ENCODE measurements at regions not wholly inside any gene's neighbourhood (a gene's known extent, or its start where the extent isn't known, plus 50 kb on each side); places are given as distances from the start of the nearest gene placed in this dataset.
A peak's percentile ranks its signal among the peaks of the same experiment; 100 is the strongest.
"Not testable (repeated sequence)": the region's sequence is repeated elsewhere in the genome, so short reads cannot be mapped to it uniquely, and the experiment has no call there.

DNA sequence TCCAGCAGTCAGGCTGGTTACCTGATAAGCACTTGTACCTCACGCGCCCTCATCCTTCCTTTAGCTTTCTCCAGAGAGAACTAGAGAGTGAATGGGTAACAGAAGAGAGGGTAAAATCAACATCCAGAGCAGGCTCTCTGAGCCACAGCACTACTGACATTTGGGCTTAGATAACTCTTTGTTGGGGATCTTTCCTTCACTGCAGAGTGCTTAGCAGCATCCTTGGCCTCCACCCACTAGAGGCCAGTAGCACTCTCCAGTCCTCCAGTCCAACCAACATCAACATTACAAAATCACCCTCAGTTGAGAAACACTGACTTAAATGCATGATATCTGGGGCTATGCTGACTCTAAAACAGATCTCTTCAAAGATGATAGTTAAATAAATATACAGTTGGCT lies 220.7 kb downstream of the TACR3 start:
- DNase-seq, result peak; percentile 62

DNA sequence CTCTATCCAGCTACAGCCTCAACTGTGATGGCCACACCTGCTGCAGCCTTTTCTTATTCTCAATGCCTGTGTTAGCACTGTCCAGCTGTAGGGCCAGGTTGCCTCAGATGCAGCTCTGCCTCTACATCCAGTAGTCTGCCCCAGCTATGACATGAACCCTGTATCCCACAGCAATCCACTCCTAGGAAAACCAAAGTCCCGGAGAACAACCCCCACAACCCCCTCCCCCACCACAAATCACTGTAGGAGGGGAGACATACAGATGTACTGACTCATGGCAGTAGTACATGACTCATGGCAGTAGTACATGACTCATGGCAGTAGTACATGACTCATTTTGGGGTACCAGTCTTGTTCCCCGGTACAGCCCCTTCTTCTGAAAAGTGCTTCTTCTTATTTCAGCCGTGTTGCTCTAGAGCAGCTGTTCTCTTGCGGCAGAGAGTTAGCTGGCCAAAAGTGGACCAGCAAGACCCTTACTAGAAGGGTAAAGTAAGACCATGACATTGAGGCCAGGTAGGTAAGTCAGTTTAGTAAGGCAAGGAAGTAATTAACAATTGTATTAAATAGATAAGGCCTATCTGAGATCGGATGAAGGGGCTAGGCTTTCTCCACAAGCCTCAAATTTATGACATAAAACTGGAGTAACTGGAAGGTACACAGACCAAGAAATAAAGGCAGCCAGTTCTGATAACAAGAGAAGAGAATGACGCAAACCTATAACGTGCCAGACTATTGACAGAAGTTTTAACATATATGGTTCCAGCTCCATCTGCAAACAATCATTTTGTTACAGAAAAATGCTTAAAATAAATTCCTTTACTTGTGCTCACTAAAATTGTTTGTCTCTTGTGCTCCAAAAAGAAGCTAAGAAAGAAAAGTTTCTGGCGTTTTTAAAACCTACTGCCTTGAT lies 221.4 kb downstream of the TACR3 start:
- DNase-seq, result peak; percentile 88

DNA sequence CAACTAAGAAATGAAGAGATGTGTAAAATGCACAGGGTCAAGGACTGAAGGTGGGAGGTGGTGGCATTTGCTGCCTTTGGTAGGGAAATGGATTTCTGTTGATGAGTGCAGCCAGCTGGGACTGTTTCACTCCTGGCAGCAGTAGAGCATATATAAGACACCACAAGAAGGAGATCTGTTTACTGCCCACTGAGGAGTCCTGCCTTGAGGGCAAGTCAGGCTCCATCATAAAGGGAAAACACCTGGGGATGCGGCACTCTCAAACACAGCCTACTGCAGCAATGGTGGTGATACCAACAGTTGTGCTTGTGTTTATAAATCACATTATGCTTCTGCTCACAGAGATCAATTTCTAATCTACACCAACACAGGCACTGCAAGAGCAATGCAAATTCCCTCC lies 222.1 kb downstream of the TACR3 start:
- DNase-seq, result no peak

DNA sequence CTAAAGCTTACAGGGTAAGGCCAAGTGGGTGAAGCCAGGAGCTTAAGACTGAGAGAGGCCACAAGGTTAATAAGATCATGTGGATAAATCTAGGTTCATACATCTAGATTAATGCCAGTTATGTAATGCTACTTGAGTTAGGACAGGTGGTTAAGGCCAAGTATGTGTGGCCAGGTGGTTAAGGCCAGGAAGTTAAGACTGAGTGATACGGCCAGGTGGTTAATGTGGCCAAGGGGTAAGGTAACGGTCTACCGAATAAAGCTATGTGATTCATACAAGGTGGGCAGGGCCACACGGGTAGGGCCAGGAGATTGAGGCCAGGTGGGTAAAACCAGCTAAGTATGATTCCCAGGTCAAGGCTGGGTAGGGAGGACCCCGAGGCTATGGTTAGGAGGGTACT lies 223.0 kb downstream of the TACR3 start:
- DNase-seq, result no peak

DNA sequence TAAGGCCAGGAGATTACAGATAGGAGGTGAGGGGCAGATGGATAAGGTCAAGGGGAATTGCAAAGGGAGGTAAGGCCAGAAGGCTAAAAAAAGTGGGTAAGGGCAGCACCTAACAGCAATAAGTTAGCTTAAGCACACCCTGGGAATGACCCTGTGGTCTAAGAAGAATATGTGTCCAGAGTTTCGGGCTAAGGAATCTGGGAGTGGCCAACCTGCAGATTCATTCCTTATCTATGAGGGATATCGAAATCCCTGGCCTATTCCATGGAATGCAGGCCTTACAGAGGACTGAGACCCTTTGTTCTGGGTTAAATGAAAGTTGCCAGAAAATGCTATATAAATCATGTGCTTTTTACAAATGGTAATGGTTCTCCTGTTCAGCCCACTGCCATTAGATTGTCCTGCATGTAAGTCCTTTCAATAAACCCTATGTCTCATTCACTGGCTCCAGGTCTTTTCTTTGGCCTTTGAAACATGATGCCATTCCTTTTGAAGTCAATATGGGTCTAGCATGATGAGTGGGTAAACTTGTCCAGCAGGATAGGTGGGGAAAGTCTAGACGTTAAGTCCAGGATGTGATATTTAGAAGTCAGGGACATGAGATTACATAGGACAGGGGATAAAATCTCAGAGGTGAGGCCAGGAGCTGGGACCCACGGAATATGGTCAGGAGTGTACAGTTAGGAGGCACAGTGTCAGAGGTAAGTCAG lies 226.2 kb downstream of the TACR3 start:
- no peak for DNase-seq

DNA sequence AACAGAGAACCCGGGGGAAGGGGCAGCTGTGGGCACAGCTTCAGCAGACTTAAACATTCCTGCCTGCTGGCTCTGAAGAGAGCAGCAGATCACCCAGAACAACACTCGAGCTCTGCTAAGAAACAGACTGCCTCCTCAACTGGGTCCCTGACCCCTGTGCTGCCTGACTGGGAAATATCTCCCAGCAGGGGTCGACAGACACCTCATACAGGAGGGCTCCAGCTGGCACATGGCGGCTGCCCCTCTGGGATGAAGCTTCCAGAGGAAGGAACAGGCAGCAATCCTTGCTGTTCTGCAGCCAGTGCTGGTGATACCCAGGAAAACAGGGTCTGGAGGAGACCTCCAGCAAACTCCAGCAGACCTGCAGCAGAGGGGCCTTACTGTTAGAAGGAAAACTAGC lies 234.5 kb downstream of the TACR3 start:
- DNase-seq, result not testable (repeated sequence)

DNA sequence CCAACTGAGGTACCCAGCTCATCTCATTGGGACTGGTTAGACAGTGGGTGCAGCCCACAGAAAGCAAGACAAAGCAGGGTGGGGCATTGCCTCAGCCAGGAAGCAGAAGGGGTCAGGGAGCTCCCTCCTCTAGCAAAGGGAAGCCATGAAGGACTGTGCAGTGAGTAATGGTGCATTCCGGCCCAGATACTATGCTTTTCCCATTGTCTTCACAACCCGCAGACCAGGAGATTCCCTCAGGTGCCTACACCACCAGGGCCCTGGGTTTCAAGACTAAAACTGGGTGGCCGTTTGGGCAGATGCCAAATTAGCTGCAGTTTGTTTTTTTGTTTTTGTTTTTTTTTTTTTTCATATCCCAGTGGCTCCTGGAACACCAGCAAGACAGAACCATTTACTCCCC lies 235.3 kb downstream of the TACR3 start:
- DNase-seq, result no peak

DNA sequence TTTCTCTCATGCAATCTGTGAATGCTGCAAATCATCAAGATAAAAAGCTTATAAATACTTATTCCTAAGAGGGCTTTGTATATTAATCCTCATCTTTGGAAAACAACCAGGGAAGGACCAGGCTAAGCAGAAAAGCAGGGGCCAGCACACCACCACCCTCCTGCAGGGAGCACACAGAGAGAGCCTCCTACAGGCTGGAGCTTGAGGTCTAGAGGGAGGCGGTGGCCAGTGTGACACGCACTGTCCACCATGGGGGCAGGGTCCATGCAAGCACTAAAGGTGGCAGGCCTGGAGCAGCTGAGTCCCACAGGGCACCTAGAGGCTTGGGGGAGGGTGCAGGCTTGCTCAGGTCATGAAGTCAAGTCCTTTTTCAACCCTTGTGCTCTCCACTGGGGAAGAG lies 236.9 kb downstream of the TACR3 start:
- DNase-seq, result no peak

DNA sequence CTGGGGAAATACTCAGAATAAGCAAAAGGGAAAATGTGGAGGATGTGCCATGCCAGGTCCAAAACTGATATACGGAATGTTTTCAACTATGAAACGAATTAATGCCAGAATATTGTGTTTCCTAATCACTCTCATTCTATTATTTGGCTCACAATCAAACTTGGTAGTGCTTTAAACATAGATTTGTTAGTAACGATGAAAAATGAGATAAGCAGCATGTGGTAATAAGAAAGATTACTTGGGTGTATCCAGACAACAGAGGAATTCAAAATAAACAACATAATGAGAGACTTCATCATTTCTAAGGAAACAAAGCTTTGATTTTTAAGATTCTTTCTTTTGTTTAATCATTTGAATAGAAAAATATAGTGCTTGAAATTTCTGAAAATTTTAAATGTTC lies 237.3 kb downstream of the TACR3 start:
- no peak for DNase-seq

DNA sequence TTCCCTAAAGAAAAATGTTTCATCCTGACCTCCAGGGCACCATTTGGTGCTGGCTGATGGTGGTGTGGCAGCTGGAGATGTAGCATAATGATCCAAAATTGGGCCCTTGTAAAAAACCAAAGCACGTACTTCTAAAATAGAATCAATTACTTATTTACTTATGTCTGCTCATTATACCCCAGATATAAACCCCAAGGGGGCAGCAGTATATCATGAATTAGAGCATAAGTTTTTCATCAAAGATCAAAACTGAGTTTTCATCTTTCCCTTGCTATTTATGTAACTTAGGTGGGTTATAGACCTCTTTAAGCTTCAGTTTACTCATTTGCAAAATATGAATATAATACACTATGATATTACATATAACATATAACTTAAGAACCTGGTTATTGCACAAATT lies 241.1 kb downstream of the TACR3 start:
- peak; percentile 24 for DNase-seq

DNA sequence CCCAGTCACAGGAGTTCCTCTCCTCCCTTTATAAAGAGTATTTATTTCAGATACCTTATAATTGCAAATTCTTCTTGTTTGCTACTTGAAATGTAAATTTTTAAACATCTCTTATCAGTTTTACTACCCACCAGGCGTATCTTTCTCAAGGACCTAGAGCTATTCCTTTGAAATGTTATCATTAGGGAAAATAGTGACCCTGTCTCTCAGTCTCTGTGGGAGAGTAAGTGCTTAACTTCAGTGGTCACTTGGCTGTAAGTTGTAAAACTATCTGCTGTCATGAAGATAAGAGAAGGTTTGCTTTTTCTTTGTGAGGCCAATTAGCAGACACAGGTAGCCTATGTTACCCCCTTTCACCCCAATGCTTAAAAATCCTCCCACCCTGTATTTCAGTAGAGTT lies 241.6 kb downstream of the TACR3 start:
- DNase-seq, result no peak

DNA sequence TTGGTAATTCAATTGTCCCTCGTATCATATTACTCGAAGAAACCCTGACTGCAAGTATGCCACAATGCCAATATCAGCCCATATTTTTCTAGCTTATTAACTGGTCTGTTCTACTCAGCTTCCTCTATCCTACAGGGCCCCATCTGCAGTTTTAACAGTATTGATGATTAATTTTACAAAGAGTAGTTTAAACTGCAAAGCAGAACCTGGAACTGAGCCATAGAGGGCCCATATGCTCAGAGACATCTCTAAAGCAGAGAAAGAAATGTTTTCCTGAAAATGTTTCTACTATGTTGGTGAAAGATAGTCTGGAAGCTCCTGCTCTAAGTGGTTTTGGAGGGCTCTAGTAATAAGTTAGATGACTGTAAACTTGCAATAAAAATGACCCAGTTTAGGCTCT lies 259.4 kb upstream of the CENPE start:
- DNase-seq, result no peak

DNA sequence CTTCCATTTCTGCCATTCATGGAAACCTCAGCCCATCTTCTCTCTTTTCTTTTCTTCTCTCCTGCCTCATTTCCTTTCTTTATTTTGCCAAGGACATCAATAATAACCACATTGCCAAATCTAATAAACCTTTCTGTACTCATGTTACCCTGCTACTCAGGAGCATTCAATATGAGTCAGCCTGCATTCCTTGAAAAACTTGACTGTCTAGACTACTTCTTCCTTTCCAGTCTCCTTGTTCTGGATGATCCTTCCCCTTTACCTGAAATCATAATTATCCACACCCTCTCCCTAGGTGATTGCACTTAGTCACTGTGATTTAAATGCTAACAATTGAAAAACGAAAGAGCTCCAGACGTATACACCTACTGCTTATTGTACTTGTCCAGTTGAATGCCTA lies 253.2 kb upstream of the CENPE start:
- no peak for DNase-seq

DNA sequence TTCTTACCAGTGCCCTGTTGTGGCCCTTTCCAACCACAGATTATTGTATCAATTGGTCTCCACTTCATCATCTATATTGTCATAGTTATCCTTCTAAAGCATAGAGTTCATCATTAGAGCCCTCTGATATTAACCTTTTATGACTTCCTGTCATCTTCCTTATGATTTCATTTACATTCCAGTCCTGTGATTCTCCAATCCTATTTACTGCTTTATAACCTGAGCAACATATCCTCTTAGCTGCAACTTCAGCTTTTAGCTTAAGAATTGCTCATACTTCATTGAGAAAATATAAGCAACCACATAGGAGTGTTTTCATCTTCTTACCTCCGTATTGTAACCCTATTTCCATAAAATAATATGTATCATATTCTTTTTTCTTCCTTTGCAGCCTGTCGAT lies 252.6 kb upstream of the CENPE start:
- no peak for DNase-seq

DNA sequence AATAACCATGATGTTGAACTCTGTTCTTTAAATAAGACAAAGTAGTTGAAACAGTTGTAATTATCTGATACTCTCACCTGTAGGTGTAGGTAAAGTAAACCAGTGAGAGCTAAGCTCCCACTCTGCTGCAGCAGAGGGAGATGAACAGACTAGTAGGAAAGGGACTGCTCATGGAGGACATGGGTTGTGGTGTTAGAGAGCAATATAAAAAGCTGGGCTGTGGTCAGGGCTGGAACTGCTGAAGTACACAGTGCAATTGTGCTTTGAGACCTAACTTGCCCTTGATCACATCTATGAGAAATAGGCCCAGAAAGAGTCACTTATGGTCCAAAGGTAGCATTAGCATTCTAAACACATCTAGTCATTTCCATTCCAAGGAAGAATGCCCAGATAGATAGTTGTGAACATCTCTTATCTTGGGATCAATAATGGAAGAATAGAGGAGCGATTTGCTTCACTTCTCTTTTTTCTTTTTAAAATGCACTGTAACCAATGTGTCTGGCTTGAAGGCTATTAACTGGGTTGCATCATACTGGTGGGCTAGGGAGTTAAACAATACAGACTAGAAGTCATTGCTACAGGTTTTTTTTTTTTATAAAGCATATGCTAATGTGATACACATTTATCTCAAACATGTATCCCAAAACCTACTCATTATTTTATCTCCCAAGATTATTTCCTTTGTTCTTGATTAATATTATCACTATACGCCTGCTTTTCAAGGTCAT lies 251.3 kb upstream of the CENPE start:
- no peak for DNase-seq

DNA sequence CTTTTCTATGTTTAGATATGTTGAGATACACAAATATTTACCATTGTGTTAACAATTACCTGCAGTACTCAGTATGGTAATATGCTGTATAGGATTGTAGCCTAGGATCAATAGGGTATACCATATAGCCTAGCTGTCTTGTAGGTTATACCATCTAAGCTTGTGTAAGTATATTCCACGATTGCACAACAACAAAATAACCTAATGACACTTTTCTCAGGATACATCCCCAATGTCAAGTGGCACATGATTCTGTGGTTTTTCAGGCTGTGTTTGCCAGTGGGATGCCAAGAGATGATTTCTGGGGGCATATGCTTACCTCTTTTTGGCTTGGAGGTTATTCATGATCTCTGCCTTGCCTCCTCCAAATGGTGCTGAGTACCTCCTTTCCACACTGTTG lies 247.2 kb upstream of the CENPE start:
- DNase-seq, result no peak

DNA sequence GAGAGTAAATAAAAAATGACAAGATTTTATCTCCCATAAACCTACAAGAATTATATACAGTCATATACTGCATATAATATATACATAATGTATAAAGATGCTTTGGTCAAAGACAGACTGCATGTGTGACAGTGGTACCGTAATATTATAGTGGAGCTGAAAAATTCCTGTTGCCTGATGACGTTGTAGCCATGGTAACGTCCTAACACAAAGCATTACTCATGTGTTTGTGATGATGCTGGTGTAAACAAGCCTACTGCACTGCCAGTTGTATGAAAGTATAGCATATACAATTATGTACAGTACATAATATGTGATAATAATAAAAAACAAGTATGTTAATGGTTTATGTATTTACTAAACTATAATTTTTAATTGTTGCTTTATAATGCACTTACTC lies 245.2 kb upstream of the CENPE start:
- no peak for DNase-seq

DNA sequence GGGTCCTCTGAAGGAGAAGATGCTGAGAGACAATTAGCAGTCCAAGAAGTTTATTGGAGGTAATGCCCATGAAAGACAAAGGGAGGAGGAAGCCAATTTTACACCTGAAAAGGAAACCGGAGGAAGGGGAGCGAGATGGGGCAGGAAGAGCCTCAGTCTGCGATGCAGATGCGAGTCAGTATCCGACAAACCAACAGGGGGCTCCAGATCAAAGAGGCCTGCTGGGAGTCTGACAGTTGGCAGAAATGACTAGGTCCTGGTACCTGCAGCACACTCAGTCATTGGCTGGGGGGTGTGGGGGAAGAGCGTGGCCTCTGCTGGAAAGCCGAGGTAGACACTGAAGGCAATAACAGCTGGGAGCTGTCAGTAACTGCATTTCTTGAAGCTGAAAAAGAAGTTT lies 231.1 kb upstream of the CENPE start:
- no peak for DNase-seq

DNA sequence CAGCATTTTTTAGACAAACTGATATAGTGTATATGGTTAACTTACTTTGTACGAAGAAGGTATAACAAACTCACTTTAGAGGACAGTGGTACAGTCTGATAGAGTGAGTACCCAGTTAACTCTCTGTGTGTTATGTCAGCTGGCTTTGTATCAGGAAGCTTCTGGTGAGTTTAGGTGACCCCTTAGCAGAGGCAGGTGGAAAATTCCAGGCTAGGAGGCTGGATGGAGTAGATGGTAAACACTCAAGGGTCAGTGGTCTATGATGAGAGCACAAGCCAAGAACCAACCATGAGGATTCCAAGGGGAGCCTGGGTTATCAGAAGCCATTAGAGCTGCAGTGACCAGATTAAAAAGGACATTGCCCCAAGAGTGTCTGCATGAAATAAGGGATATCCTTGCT lies 227.3 kb upstream of the CENPE start:
- DNase-seq, result no peak

DNA sequence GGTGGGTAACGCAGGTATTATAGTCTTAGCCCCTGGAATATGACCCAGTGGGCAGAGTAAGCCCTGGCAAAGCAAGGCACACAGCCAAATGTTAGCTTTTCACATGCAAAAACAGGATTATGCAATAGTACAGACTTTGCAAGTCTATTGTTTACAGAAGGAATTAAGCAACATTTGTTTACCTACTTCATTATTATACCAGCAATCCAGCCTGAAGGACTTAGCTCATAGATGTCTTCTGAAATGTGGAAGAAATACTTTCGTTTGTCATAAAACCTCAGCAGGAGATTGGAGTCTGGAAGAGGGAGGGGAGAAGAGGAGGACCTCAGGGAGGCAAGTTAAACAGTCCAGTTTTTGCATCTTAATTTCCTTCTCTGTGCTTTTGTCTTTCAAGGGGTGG lies 226.7 kb upstream of the CENPE start:
- DNase-seq, result no peak

DNA sequence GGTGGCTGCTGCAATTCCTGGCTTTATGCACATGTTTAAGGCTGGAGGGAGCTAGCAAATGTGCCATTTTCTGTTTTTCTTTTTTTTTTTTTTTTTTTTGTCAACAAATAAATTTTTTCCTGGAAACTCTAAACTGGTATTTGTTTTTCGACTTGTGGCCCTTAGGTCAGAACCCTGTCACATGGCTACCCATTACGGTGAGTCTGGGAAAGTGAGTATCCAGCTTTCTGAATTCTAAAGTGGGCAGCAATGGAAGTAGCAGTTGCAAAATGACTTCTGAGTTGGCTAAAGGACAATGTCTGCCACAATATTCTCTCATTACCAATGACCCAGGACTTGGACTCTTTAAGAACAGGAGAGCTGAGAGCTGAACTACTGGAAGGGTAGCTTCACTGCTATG lies 225.1 kb upstream of the CENPE start:
- no peak for DNase-seq

DNA sequence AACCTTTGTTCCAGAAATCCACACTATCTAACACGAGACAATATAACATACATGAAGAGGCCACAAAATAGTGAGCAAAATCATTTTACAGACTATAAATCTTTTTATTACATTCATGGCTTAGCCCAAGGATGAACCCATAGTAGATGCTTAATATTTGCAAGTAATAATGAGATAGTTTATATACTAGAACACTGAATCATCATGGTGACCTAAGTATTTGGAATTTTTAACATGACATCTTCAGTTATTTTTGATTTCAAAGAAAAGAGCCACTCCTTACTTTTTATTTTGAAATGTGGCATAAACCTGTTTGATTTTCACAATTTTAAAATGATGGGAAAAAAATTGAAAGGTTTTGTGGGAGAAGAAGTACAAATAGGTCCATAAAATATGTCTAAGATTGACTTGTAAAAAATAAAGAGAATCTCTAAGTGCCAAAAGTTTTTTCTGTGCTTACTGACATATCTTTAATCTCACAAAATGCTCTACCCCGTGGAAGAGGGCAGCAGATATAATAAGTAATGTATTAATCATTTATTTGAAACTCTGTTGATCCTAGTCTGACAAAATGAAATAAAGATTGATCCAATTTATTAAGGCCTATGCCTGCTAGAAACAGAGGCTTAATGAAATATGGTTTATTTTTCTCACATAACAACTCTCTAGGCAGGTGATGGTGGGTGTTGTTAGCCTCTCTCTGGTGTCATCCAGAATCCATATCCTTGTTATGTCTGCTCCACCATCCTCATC lies 224.5 kb upstream of the CENPE start:
- no peak for DNase-seq

DNA sequence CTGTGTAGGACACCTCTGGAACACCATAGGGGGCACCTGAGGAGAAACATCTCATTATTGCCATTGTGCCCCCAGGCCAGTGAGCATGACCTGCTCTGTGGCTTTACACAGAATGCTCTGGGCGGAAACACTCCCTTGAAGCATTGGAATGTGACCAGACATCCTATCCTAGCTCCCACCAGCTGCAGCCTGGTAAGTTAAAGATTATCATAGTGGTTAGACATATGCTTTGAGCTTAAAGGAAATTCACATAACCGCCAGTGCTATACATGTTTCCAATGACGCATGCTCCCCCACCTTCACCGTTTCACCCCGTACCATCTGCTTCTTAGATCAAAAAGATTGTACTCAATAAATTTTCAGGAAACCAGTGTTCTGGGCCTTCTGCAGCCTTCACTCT lies 217.7 kb upstream of the CENPE start:
- no peak for DNase-seq
